Astrocyte (in vitro differentiated cells and primary cell): ENCODE measurements at regions not wholly inside any gene's neighbourhood (a gene's known extent, or its start where the extent isn't known, plus 50 kb on each side); places are given as distances from the start of the nearest gene placed in this dataset.

Source experiments
- EZH2 ChIP-seq: IDR thresholded peaks from 2 replicates; pipeline ENCODE4 v1.6.1; 2012; ENCODE audit warnings: mild to moderate bottlenecking, low read length, inconsistent platforms; ENCODE audit not compliant: insufficient read depth
- TF ChIP-seq, protein P1 (sequence below): IDR thresholded peaks from 2 replicates; pipeline ENCODE4 v1.5.1; 2011; ENCODE audit warnings: low read depth, mild to moderate bottlenecking, inconsistent platforms, low read length, moderate library complexity; ENCODE audit not compliant: insufficient read depth

DNA sequence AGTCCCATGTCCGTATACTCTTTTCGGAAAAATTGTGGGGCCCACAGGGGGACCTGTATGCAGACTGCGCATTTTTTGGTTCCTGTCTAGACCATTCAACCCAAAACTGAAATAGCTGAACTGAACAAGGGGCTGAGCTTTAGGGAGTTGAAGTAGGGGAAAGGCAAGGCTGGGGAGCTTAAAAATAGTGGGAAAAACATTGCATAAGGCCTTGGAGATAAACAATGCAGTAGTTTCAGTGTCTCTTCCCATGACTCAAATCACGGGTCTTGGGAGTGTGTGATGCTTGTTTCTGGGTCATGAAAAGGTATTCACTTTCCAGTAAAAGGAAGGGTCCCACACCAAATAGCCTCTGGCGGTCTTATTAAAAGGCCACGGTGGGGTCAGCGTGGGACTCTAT, 402.8 kb upstream of the SALL1 start:
- TF ChIP-seq, protein P1, sequence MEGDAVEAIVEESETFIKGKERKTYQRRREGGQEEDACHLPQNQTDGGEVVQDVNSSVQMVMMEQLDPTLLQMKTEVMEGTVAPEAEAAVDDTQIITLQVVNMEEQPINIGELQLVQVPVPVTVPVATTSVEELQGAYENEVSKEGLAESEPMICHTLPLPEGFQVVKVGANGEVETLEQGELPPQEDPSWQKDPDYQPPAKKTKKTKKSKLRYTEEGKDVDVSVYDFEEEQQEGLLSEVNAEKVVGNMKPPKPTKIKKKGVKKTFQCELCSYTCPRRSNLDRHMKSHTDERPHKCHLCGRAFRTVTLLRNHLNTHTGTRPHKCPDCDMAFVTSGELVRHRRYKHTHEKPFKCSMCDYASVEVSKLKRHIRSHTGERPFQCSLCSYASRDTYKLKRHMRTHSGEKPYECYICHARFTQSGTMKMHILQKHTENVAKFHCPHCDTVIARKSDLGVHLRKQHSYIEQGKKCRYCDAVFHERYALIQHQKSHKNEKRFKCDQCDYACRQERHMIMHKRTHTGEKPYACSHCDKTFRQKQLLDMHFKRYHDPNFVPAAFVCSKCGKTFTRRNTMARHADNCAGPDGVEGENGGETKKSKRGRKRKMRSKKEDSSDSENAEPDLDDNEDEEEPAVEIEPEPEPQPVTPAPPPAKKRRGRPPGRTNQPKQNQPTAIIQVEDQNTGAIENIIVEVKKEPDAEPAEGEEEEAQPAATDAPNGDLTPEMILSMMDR = no peak
- TF ChIP-seq EZH2 = no peak
